Bronchial epithelial cell (primary cell): ENCODE measurements at regions not wholly inside any gene's neighbourhood (a gene's known extent, or its start where the extent isn't known, plus 50 kb on each side); places are given as distances from the start of the nearest gene placed in this dataset.

Experiments used
- DNase-seq: peaks from one replicate; pipeline ENCODE4 v3.0.0-alpha.2; 2010; ENCODE audit warnings: low read depth
- FAIRE-seq: peaks from 2 replicates; lab custom pipeline; 2011; peaks lifted over from hg19 to GRCh38; lab: Jason Lieb, UNC
- H3K27me3 ChIP-seq: 2 replicates; pipeline ENCODE4 v1.5.1; 2011; ENCODE audit warnings: low read length; ENCODE audit not compliant: control insufficient read depth, insufficient read depth
- H3K36me3 ChIP-seq: 2 replicates; pipeline ENCODE4 v1.5.1; 2011; ENCODE audit warnings: low read length; ENCODE audit not compliant: control insufficient read depth, insufficient read depth
- H3K4me3 ChIP-seq: 2 replicates; pipeline ENCODE4 v1.5.1; 2011; ENCODE audit warnings: mild to moderate bottlenecking, low read depth, low read length, control low read depth
- TF ChIP-seq, protein P1 (sequence below): IDR thresholded peaks from 2 replicates; pipeline ENCODE4 v1.5.1; 2011; ENCODE audit warnings: mild to moderate bottlenecking, moderate library complexity, low read length, control low read depth, inconsistent platforms; ENCODE audit not compliant: insufficient read depth, severe bottlenecking

DNA sequence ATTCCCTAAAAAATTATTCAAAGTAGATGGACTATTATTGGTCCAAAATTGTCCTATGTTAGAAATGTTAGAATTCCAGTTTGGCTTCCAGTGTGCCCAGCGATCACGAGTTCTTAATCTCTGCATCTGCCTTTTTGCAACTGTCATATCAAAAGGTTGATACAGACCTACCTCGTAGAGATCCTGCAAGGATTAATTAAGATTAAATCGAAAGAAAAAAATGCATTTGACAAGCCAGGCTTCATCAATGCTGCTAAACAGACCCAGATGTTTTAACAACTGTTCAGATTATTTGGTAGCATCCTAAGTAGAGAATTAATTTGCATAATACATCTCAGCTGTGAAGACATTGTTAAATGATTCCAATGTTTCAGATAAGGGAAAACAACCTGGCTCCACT, 336.5 kb downstream of the CRPPA start:
- DNase-seq (no peak), FAIRE-seq (no peak)
- Histone ChIP-seq H3K27me3 (no peaks in the 10 kb centered on the region), H3K36me3 (no peaks in the 10 kb centered on the region), H3K4me3 (no peak overlapping the region)
- TF ChIP-seq, protein P1, sequence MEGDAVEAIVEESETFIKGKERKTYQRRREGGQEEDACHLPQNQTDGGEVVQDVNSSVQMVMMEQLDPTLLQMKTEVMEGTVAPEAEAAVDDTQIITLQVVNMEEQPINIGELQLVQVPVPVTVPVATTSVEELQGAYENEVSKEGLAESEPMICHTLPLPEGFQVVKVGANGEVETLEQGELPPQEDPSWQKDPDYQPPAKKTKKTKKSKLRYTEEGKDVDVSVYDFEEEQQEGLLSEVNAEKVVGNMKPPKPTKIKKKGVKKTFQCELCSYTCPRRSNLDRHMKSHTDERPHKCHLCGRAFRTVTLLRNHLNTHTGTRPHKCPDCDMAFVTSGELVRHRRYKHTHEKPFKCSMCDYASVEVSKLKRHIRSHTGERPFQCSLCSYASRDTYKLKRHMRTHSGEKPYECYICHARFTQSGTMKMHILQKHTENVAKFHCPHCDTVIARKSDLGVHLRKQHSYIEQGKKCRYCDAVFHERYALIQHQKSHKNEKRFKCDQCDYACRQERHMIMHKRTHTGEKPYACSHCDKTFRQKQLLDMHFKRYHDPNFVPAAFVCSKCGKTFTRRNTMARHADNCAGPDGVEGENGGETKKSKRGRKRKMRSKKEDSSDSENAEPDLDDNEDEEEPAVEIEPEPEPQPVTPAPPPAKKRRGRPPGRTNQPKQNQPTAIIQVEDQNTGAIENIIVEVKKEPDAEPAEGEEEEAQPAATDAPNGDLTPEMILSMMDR, result no peak

DNA sequence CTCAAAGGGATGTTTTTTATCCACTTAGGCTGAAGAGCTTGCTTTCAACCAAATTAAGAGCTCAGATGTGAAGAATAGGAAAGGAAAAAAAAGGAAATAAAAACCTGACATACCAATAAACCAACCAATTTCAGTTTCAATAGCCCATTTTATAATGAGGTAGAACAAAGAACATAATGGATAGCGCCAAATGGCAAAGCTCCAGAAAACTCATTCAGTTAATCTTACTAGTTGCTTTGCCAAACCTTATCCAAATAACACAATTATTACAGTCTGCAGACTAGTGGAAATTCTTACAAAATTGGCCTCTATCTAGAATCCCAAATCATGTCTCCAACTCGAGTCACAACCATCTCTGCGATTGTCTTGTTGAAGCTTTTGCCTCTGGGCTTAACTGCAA, 337.0 kb downstream of the CRPPA start:
- FAIRE-seq (no peak), DNase-seq (no peak)
- TF ChIP-seq, protein P1, result no peak
- Histone ChIP-seq H3K4me3 (no peak overlapping the region), H3K27me3 (no peaks in the 10 kb centered on the region), H3K36me3 (no peaks in the 10 kb centered on the region)

DNA sequence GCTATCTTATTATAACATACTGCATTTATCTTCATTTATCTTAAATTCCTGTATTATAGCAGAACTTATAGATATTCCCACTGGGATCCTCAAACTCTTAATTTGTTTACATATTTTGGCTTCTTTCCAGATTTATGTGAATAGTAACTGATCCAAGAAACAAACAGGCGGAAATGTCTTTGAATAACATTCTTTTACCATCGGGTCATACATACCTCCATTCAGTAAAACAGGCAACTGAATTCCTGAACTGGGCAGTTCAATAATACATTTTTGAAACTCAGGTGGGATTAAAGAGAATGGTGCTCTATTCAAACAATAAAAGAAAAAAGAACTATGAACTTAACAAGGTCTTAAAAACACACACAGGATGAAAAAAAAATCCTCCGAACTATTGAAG, 337.4 kb downstream of the CRPPA start:
- TF ChIP-seq, protein P1, result no peak
- H3K4me3 ChIP-seq, result no peak overlapping the region
- H3K36me3 ChIP-seq, result no peaks in the 10 kb centered on the region
- FAIRE-seq (no peak), DNase-seq (peak; percentile 84)
- H3K27me3 ChIP-seq, result no peaks in the 10 kb centered on the region

DNA sequence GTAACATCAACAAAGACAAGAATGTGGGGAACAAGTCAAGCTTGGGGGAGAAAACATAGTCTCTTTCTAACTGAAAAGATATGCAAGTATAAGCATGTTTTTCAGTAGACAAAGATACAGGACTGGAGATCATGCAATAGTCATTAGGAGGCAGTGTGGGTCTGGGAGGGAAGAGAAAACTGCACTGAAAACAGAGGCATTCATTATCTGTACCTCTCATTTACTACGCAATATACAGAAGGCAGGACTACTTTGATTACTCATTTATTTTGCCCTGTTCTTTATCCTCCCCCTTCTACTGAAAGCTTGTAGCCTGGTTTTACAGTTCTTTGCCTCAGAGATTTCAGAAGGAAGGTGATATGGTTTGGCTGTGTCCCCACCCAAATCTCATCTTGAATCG, 341.2 kb downstream of the CRPPA start:
- H3K4me3 ChIP-seq, result no peak overlapping the region
- H3K27me3 ChIP-seq, result no peaks in the 10 kb centered on the region
- TF ChIP-seq, protein P1, result peak; percentile 4
- DNase-seq, result peak; percentile 52
- no peaks in the 10 kb centered on the region for H3K36me3 ChIP-seq
- FAIRE-seq, result no peak

DNA sequence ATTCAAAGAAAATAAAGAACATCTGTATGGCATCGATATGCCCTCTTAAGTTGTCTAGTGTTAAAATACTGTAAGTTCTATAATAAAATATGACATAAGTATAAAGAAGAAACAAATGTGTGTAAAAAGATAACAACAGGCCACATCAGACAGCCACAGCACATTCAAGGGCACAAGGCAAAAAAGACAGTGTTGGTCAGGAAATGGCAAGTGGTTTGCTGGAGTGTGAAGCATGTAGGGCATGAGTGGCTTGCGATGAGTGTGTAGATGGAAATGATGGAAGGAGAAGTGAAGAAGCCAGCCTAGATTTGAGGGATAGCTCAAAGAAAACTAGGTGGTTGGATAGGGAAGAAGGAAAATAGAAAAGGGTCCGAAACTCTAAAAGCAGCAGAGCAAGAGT, 341.6 kb downstream of the CRPPA start:
- DNase-seq (no peak), FAIRE-seq (no peak)
- Histone ChIP-seq H3K27me3 (no peaks in the 10 kb centered on the region), H3K4me3 (no peak overlapping the region), H3K36me3 (no peaks in the 10 kb centered on the region)
- TF ChIP-seq, protein P1, result no peak
